Psoas muscle (tissue), 7 donors: ENCODE measurements at regions not wholly inside any gene's neighbourhood (a gene's known extent, or its start where the extent isn't known, plus 50 kb on each side); places are given as distances from the start of the nearest gene placed in this dataset.
"Not testable (repeated sequence)": the region's sequence is repeated elsewhere in the genome, so short reads cannot be mapped to it uniquely, and the experiment has no call there.

ENCODE experiments used
- ATAC-seq, 4 donors: fragments of 200-7000 bp; cut with Tn5 transposase; one replicate each; pipeline ENCODE4 v1.9.1; 2020; ENCODE audit warnings: moderate library complexity in 3 of 4, mild to moderate bottlenecking in 2 of 4
- DNase-seq, 2 donors: peaks; one replicate each; pipeline ENCODE4 v3.0.0-alpha.2; 2020
- H3K27ac ChIP-seq: fragments of 200-600 bp; one replicate; pipeline ENCODE4 v1.8.0; 2022
- H3K27me3 ChIP-seq, 3 donors: fragments of 200-600 bp in 1 of 3; one replicate each; pipeline versions ENCODE4 v1.6.1 to v1.8.0; 2013 to 2022; ENCODE audit warnings: low read length in 2 of 3, mild to moderate bottlenecking in 2 of 3, moderate library complexity in 1 of 3; ENCODE audit not compliant: insufficient read depth in 3 of 3
- H3K36me3 ChIP-seq, 2 donors: fragments of 200-600 bp in 1 of 2; one replicate each; pipeline versions ENCODE4 v1.6.1 to v1.8.0; 2013 to 2022; ENCODE audit warnings: low read depth in 1 of 2, mild to moderate bottlenecking in 1 of 2, moderate library complexity in 1 of 2; ENCODE audit not compliant: insufficient read depth in 1 of 2
- H3K4me1 ChIP-seq: fragments of 200-600 bp; one replicate; pipeline ENCODE4 v1.8.0; 2022
- H3K4me3 ChIP-seq: fragments of 200-600 bp; one replicate; pipeline ENCODE4 v1.8.0; 2022; ENCODE audit warnings: mild to moderate bottlenecking
- H3K9me3 ChIP-seq: fragments of 200-600 bp; one replicate; pipeline ENCODE4 v1.8.0; 2022
- CTCF ChIP-seq: fragments of 200-600 bp; IDR thresholded peaks from one replicate; pipeline ENCODE4 v1.8.0; 2022; ENCODE audit warnings: antibody characterized with exemption
- WGBS, 3 donors: extraction: QIAGEN DNeasy Blood & Tissue Kit; methylation state at CpG; one replicate each; pipeline versions ENCODE4 v1.1.6 to v1.1.7; 2013; 5-methylcytosine and 5-hydroxymethylcytosine counted together
- intact Hi-C, 2 donors: fragments of 100-400 bp; cut with DNase I; formaldehyde crosslinking; loops; one replicate each; pipeline versions ENCODE4 v1.11.0 to v1.14.2; 2022
- donor health status: healthy with polysubstance abuse.
- donor health status: DM: no; HTN: no; CAD: no; lungs with moderate emphysema.
- donor health status: Bipolar disorder and iron deficiency.
- donor health status: healthy.
- donor health status: DM: yes; HTN: yes; CAD: no.
- donor health status: DM: no; HTN: no; CAD: no.
- donor health status: DM: yes; HTN: yes; CAD: no.

GRCh38 chr13:80161896-80162295, 179.0 kb downstream of the SPRY2 start:
- WGBS, 3 donors = 91% methylated on average over 5 of the region's 5 CpGs
- intact Hi-C loops = no loop called here
- Histone ChIP-seq H3K4me3 (no peak overlapping the region), H3K36me3 (no peaks in the 10 kb centered on the region), H3K9me3 (no peaks in the 10 kb centered on the region), H3K4me1 (no peaks in the 10 kb centered on the region), H3K27ac (no peak overlapping the region), H3K27me3 (no peaks in the 10 kb centered on the region)
- DNase-seq (no peak), ATAC-seq (no peak)
- no peak for TF ChIP-seq CTCF

- H3K27ac ChIP-seq = no peak overlapping the region
- no peaks in the 10 kb centered on the region for H3K36me3 ChIP-seq
- no peak for TF ChIP-seq CTCF
- H3K9me3 ChIP-seq = no peaks in the 10 kb centered on the region
- no peak overlapping the region for H3K4me3 ChIP-seq
- no peak for DNase-seq
- H3K4me1 ChIP-seq = no peaks in the 10 kb centered on the region
- WGBS, 3 donors = 78 to 94% (median 84%) methylated on average over 2 of the region's 2 CpGs
- no peak for ATAC-seq
- intact Hi-C loops = no loop called here
- H3K27me3 ChIP-seq = no peaks in the 10 kb centered on the region
These were observed 179.7 kb downstream of the SPRY2 start for GRCh38 chr13:80161219-80161618.

- intact Hi-C loops = no loop called here
- no peak for ATAC-seq
- no peaks in the 10 kb centered on the region for H3K27me3 ChIP-seq
- no peak overlapping the region for H3K27ac ChIP-seq
- no peak for TF ChIP-seq CTCF
- H3K9me3 ChIP-seq = no peaks in the 10 kb centered on the region
- H3K4me3 ChIP-seq = no peak overlapping the region
- DNase-seq = no peak
- no peaks in the 10 kb centered on the region for H3K36me3 ChIP-seq
- H3K4me1 ChIP-seq = no peaks in the 10 kb centered on the region
These were observed 180.8 kb downstream of the SPRY2 start for GRCh38 chr13:80160110-80160509.

GRCh38 chr13:80157261-80157932, 183.5 kb downstream of the SPRY2 start:
- DNase-seq (no peak), ATAC-seq (no peak)
- no peaks in the 10 kb centered on the region for H3K27me3 ChIP-seq
- H3K4me1 ChIP-seq = no peaks in the 10 kb centered on the region
- intact Hi-C loops = no loop called here
- no peaks in the 10 kb centered on the region for H3K9me3 ChIP-seq
- no peaks in the 10 kb centered on the region for H3K36me3 ChIP-seq
- no peak overlapping the region for H3K4me3 ChIP-seq
- 65 to 68% (median 65%) methylated on average over 3 of the region's 3 CpGs for WGBS, 3 donors
- no peak for TF ChIP-seq CTCF
- H3K27ac ChIP-seq = no peak overlapping the region

- H3K27ac ChIP-seq, intact Hi-C loops, ATAC-seq: not testable (repeated sequence)
These were observed 188.8 kb downstream of the SPRY2 start for GRCh38 chr13:80152142-80152541.

More at GRCh38 chr13:80152142-80152541, 188.8 kb downstream of the SPRY2 start:
- not testable (repeated sequence) for H3K4me1 ChIP-seq, H3K27me3 ChIP-seq, H3K9me3 ChIP-seq, H3K36me3 ChIP-seq, DNase-seq, H3K4me3 ChIP-seq
- WGBS, 3 donors = 88 to 93% (median 93%) methylated on average over 16 of the region's 16 CpGs
